ENCODE measurements at regions not wholly inside any gene's neighbourhood (a gene's known extent, or its start where the extent isn't known, plus 50 kb on each side); places are given as distances from the start of the nearest gene placed in this dataset.
"Not testable (repeated sequence)": the region's sequence is repeated elsewhere in the genome, so short reads cannot be mapped to it uniquely, and the experiment has no call there.

GRCh38 chr18:15164446-15164845 is 416.5 kb downstream of the ANKRD30B start:
- DNase-seq, result not testable (repeated sequence)

- no peak for DNase-seq
These were observed 417.1 kb downstream of the ANKRD30B start for GRCh38 chr18:15165048-15165447.

GRCh38 chr18:15193028-15193427 is 445.1 kb downstream of the ANKRD30B start:
- DNase-seq, result not testable (repeated sequence)

GRCh38 chr18:15193813-15194212 is 445.8 kb downstream of the ANKRD30B start:
- DNase-seq, result not testable (repeated sequence)

- DNase-seq, result peak in 46 of 58 donors; percentile 0 to 64 (median 16)
These were observed 449.6 kb downstream of the ANKRD30B start for GRCh38 chr18:15197338-15198115.

- peak in 4 of 58 donors; percentile 0 to 32 (median 4) for DNase-seq
These were observed 450.1 kb downstream of the ANKRD30B start for GRCh38 chr18:15198116-15198389.

Data from anterior cingulate cortex (tissue), 58 donors.